Fibroblast of mammary gland (primary cell): ENCODE measurements at regions not wholly inside any gene's neighbourhood (a gene's known extent, or its start where the extent isn't known, plus 50 kb on each side); places are given as distances from the start of the nearest gene placed in this dataset.

Experiments used
- DNase-seq: peaks from one replicate; pipeline ENCODE4 v3.0.0-alpha.2; 2010; ENCODE audit warnings: low read depth
- H3K4me3 ChIP-seq: 2 replicates; pipeline ENCODE4 v1.5.1; 2011; ENCODE audit warnings: low read depth, mild to moderate bottlenecking, low read length, moderate library complexity; ENCODE audit not compliant: control insufficient read depth
- TF ChIP-seq, protein P1 (sequence below): conservative IDR thresholded peaks from 2 replicates; pipeline ENCODE4 v1.5.1; 2011; ENCODE audit warnings: low read depth, low read length, inconsistent platforms; ENCODE audit not compliant: control insufficient read depth, insufficient read depth

DNA sequence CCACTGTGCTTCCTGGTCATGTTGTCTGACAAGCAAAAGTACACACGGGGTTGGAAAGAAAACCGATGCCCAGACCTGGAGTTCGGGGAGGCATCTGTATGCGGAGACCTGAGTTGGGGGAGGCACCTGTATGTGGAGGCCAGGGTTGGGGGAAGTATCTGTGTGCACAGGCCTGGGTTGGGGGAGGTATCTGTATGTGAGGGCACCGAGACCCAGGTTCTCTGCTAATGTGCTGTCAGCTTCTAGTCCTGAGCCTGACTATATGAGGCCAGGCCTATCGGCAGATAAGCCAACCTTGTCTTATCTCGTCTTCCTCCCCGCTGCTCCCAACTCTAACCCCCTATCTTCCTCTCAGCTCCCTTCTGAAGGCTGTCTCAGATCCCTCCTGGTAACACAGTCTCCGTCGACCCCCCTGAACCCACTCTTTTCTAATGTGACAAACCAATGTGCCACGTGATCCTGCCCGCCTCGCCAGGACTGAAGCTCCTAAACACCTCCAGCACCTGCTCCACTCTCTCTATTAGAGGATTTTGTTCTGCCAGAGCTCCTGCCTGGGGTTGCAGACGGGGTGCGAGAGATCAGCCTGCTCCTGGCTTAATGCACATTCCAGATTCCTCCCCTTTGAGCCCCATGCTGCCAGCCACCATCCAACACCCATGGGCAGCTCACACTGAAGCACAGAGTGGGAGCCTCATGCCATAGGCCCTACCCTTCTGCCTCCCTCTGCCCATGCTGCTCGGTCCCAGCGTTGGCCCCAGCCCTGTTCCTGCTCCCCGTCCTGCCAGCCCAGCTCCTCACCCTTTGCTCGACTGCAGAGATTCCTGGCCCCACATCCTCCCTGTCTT, 188.4 kb downstream of the SH3BP4 start:
- no peak for DNase-seq
- TF ChIP-seq, protein P1, sequence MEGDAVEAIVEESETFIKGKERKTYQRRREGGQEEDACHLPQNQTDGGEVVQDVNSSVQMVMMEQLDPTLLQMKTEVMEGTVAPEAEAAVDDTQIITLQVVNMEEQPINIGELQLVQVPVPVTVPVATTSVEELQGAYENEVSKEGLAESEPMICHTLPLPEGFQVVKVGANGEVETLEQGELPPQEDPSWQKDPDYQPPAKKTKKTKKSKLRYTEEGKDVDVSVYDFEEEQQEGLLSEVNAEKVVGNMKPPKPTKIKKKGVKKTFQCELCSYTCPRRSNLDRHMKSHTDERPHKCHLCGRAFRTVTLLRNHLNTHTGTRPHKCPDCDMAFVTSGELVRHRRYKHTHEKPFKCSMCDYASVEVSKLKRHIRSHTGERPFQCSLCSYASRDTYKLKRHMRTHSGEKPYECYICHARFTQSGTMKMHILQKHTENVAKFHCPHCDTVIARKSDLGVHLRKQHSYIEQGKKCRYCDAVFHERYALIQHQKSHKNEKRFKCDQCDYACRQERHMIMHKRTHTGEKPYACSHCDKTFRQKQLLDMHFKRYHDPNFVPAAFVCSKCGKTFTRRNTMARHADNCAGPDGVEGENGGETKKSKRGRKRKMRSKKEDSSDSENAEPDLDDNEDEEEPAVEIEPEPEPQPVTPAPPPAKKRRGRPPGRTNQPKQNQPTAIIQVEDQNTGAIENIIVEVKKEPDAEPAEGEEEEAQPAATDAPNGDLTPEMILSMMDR, result no peak
- no peak overlapping the region for H3K4me3 ChIP-seq

DNA sequence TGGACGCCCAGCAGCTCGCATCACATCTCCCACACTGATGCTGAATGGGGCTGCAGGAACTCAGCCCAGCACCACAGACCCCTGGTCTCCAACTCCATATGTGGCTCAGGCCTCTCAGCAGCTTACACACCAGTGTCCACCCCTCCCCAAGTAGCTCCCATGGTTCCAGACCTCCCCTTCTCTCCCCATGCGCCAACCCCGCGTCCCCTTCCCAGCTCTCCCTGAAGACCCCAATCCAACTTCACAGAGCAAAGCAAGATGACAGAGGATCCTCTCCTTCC, 188.9 kb downstream of the SH3BP4 start:
- H3K4me3 ChIP-seq, result no peak overlapping the region
- TF ChIP-seq, protein P1, result no peak
- no peak for DNase-seq

DNA sequence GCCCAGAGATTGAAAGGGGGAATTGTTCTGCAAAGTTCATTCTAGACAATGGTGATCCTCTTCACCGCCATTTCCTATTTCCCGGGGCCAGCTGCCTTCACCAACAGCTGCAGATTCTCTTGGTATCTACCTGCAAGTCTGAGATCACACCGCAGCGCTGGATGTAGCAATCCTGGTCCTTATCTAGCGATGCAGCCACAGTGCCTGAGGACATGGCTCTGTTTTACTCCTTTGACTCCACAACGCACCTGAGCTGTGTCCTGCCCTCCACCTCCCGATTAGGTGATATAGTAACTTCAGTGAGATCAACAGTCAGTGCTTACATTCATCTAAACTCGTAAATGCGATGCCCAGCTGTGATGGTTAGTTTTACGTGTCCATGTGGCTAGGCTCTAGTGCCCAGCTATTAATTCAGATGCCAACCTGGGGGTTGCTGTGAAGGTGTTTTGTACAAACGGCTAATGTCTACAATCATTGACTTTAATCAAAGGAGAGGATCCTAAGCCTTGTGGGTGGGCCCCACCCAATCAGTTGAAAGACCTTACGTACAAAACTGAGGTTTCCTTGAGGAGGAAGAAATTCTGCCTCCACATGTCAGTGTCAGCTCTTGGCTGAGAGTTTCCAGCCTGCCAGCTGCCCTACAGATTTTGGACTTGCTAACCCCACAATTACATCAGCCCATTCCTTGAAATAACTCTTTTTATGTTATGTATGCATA, 189.8 kb downstream of the SH3BP4 start:
- no peak for DNase-seq
- TF ChIP-seq, protein P1, result no peak

DNA sequence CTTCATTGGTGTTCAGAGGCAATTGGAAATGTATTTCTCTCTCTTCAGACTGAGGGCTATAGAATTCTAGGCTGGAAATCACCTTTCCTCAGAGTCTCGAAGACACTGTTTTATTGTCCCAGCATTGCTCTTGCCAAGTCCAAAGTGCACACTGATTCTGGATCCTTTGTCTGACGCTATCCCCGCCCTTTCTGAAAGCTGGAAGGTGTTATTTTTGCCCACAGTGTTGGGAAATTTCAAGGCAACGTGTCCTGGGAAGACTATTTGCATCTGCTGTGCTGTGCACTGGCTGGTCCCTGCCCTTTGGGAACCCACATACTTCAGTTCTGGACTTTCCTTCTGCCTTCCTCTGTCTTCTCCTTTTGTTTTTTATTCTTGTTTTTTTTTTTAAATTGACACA, 190.8 kb downstream of the SH3BP4 start:
- no peak overlapping the region for H3K4me3 ChIP-seq
- TF ChIP-seq, protein P1, result no peak
- no peak for DNase-seq

More for the DNA sequence above, 189.8 kb downstream of the SH3BP4 start:
- H3K4me3 ChIP-seq, result no peak overlapping the region

DNA sequence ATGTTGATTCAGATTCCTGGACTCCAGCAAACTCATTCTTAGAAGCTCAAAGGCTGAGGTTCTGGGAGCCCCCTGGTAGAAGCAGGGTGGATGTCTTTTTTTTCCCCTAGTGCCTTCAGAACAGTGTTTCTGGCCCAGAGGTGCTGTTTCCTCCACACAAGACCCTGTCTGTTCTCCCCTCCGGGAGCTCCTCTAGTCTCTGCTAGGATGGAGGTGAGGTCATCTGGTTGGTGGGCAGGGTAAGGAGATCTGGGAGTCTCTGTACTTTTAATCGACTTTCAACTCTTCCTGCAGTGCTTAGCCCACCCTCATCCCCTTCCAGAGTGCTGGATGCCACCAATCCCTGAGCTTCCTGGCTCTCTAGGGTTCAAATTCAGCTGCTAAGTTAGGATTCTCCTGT, 192.0 kb downstream of the SH3BP4 start:
- DNase-seq, result no peak
- no peak overlapping the region for H3K4me3 ChIP-seq
- TF ChIP-seq, protein P1, result no peak

DNA sequence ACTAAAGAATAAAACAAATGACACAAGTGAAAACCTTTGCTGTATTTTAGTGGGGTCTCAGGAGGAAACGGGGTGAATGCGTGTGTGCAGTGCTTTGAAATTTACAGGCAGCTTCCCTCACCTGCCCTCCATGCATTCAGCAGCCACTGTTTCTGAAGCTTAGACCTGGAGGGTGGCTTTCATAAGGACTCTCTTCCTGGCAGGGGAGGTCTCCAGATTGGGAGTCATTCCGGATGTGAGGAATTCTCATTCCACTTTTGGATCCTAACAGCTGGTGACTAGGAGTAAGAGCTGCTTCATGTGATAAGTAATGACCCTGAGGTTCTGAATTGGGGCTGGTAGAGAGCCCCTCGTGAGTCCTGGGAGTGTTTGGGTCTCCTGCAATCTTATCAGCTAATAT, 192.5 kb downstream of the SH3BP4 start:
- TF ChIP-seq, protein P1, result no peak
- DNase-seq, result no peak
- no peak overlapping the region for H3K4me3 ChIP-seq
